Iris pigment epithelial cell (primary cell): ENCODE measurements at regions not wholly inside any gene's neighbourhood (a gene's known extent, or its start where the extent isn't known, plus 50 kb on each side); places are given as distances from the start of the nearest gene placed in this dataset.

Source experiments
- DNase-seq: peaks from one replicate; pipeline ENCODE4 v3.0.0-alpha.2; 2011; ENCODE audit warnings: low read depth

DNA sequence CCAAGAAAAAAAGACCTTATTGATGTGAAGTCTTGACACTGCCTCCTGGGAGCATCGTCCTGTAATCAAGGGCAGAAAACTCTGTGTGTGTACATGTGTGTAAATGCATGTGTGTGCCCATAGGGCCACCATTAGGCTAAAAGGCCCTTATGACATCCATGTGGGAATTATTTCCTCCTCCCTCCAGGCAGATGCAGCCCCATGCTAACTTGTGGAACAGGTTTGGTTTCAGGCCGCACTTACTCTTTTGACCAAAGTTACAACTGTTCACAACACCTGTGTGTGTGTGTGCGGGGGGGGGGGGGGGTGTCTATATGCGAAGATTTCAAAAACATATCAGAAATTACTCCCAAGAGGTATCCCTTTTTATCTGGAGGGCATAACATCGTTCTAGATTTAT is 87.4 kb upstream of the SLC14A2 start:
- DNase-seq, result no peak

DNA sequence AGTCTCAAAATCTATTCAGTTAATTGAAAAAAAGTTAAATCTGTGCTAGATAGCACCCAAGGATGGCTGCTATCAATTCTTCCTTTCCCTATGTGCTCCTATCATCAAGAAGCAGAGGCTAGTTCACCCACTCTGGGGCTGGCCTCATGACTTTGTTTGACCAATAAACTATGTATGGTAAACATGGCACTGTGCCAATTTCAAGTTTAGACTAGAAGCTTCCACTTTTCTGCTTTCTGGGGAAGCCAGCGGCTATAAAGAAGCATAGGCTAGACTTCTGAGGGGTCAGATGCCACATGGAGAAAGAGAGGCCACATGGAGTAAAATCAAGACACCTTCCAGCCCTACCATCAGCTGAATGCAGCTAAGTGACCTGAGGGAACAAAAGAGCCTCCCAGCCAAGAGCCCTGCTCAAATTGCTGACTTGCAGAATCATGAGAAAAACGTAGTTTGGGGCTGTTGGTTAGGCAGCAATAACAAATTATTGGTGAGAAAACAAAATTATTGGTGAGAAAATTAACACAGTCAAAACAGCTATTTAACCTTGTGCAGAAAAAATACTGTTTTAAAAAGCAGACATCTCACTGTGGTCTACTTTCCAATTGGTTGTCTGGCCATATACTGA is 86.5 kb upstream of the SLC14A2 start:
- no peak for DNase-seq

DNA sequence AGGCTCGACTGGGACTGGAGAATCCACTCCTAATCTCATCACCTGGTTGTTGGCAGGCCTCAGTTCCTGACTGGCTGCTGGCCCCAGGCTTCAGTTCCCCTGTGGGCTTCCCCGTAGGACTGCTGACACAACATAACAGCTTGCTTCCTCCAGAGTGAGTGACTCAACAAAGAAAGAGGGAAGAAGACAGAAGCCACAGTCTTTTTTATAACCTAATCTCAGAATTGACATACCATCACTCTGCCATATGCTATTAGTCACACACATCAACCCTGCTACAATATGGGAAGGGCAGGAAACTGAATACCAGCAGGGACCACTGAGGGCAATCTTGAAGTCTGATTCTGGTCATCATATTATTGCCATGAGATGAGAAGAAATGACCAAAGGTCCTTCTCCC is 76.8 kb upstream of the SLC14A2 start:
- DNase-seq, result no peak

DNA sequence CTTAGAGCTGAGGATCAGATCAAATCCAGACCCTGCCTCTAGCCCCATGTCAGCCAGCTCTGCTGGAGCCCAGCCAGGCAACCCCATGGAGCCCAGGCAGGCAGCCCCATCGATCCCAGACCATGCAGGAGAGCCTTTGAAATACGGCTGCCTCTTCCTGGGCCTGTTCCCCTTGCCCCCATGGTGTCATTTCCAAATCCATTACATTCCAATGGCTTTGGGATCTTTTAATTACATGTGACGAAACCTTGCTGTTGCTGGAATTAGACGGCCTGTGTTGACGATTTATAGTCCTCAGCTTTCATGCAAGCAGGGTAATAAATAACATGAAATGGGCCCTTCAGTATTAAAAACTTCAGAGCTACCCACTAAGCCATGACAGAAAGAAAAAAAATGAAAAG is 75.8 kb upstream of the SLC14A2 start:
- no peak for DNase-seq

DNA sequence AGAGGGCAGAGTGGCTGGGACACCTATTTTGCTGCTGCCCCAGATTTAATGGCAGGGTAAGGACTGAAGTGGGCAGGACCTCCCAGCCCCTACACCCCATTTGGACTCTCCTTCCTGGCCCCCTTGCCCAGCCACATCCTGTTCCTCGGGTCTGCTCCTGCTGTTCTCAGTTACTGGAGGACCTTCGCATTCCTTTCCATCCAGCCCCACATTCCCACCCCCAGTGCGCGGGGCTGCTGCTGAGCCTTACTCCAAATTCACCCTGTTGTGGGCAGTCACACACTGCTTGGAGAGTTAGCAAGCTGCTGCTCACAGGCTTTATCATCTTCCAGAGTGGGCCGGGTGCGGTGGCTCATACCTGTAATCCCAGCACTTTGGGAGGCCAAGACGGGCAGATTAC is 75.2 kb upstream of the SLC14A2 start:
- no peak for DNase-seq

DNA sequence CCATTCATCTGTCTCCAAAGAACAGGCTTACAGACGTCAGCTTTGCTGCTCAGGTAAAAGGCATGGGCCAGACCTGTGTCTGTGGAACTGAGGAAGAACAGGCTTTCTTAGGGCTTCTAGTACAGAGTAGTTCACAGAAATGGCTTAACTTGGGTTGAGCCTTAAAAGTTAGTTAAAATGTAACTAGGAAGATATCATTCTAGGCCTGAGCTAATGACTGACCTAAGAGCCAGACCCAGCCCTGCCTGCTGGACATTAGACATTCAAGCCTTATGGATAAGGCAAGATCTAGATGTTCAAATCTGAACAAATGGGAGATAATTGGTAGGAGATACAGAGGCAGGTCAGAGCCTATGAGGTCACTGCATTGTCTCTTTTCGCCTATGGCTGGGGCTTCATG is 73.9 kb upstream of the SLC14A2 start:
- no peak for DNase-seq

DNA sequence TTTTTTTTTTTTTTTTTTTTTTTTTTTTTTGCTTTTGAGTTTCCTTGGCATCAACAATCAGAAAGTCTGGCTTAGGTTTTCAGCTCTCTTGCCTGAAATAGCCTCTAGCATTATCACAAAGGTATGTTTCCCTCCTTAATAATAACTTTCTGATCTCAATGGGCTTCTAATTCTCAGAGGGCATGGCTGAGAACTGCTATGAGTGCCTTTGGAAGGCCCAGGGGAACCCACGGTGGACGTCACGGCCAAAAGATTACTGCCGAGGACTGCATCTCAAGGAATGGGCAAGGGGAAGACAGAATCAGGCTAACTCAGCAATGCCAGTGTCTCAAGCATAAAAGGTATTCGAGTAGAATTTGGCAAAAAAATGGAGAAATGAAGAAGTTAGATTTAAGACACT is 73.2 kb upstream of the SLC14A2 start:
- no peak for DNase-seq

DNA sequence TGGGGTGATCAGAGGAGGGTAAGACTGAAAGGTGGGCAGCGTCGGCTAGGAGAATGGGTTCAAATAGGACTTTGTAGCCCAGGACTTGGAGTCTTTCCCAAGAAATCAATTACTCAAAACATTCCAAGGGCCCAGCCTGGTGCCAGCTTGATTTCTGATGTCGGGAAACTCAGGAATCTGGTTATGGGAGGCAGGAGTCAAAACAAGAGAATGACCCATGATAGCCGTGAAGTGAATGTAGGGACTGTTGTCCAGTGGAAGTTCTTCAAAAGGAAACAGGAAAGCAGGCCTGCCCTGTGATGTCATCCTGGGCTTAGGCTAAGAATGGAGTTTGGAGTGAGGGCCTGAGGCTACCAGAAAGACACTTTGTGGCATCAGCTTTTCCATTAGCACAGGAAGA is 67.4 kb upstream of the SLC14A2 start:
- no peak for DNase-seq

DNA sequence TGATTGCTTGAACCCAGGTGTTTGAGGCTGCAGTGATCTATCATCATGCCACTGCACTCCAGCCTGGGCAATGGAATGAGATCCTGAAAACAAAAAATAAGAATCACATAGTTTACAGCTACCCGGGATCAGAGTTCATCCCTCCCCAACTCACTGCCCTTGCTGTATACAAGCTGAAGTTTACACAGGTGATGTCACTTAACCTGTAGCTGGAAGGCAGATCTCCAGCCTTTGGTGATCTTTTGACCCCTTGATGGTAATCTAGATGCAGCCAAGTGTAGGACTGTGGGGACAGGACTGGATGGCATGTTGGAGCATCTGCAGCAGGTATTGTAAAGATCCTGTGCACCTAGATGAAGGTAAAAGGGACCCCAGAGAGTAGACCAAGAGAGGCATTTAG is 66.7 kb upstream of the SLC14A2 start:
- no peak for DNase-seq

DNA sequence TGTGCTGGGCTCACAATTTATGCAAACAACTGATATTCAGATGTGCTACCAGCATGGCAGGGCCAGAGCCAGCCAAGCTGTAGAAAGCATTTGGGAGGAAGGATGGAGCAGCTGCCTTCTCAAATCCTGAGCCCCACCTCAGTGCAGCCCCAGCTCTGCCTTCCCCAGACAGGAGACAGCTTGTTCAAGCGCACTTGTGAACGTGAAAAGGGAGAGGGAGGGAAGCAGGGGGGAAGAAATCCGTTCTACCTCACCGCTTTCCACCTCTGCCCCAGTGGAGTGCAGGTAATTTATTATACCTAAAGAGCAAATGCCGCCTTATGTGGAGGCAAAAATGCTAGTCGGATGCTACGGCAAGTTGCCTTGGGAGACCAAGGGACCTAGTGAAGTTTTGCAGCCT is 66.0 kb upstream of the SLC14A2 start:
- no peak for DNase-seq

DNA sequence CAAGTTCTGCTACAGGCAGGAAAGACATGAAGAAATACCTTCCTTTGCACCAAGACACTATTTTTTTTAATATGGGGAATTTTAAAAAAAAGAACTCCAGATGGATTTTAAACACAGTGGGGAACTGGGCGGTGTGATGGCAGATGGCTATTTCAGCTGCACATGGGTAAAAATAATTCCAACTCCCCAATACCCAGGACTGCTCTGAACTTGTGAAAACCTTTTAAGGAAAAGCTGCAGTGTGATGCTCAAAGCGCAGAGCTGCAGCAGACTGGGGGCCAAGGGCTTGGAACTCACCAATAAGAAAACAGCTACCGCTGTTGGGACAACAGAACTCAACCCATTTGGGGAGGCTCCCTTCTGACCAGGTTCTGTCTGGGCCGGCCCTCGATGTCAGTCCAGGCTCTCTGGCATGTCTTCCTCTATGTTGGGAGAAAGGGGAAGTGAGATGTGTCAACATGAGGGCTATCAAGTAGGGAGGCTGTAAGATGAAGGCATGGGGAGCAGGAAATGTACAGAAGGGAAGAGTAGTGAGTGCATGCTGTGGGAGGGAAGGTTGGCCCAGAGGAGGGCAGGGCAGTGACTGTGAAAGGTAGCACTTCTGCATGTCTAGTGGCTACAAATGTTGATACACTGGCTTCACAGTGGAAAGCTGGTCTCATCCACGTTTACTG is 64.0 kb upstream of the SLC14A2 start:
- no peak for DNase-seq

DNA sequence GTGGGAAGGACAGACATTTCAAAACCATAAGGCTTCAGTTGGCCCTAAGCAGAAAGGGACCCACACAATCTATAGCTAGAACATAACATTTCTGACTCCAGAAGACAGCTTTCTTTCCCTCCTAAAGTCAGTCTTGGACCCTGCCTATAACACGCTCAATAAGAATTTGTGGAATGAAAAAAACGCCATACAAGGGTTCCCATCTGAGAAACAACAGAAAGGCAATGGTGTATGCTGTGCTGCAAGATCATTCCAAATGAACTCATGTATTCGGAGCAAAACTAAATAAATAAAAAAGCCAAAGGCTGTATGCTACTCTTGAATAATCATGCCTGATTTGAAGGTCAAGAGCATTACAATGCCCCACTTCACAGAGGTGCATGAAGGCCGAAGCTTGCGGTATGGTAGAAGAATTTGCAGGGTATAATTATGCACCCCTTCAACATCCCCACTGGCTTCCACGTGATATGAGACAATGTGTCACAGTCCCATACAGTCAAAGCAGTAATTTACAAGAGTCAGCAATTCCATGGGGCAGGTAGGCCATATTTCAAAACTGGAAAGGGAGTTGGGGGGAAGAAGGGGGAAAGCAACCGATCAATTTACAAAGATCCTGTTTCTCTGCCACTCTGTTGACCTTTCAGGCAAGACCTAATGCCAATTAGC is 61.4 kb upstream of the SLC14A2 start:
- no peak for DNase-seq

DNA sequence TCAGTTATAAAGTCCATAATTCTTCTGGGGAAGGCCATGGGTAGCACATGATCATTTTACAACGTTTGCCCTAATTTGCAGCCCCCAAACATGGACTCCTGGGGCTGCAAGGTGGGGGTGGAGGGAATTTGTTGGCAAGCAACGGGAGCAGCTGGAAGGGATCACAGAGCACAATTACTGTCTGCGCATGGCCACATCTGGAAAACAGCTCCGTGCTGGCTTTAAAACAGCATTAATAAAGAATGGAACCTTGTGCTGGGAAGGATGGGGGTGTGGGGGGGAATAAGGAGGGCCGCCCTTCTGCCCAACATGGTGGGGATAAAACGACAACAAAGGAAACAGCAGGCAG is 60.9 kb upstream of the SLC14A2 start:
- DNase-seq, result no peak

DNA sequence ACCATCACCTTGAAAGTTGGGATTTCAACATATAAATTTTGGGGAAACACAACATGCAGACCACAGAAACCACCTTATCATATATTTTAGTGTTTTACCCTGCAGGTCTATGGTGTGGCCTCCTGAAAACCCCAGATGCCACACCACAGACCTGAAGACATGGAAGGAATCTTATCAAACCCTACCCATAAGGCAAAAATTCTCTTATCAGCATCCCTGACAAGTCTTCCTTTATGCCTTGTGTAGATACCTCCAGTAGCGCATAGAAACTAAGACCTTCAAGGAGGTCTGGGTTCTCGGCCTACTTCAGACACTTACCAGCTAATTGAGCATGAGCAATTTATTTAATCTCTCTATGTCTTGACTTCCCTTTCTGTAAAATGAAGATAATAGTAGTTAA is 59.1 kb upstream of the SLC14A2 start:
- DNase-seq, result no peak

DNA sequence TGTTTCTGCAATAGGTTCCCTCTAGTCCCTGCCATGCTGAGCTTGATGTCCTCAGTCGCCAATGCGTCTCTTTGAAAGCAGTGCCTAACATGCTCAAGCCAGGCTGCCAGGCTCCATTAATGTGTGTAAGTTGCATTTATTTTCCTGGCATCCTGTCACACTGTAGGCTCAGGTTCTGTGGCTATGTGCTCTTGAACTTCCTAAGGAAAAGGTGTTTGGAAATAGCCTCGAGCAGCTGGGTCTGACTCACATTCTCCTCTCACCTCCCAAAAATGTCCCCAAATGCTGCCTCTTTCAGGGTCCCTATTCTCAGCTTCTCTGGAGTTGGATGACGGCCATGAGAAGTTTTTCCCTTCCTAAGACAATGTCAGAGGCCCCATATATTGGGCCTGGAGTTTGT is 58.0 kb upstream of the SLC14A2 start:
- DNase-seq, result no peak

DNA sequence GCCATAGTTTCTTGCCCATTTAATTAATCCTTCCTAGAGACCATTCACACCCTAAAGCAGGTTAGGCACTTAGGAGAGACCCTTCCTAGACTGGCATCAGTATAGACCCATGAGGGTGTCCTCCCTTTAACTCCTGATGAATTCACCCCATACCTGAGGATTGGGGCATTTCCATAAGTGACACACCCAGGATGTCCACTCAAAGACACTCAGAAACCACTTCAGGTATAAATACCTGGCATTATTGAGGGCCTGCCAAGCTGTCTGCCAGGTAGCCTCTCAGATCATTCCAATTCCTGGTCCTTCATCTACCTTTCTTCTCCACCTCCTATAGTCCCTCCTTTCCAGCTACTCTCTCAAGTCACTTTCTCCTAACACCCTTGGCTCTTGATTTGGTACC is 57.5 kb upstream of the SLC14A2 start:
- DNase-seq, result no peak

DNA sequence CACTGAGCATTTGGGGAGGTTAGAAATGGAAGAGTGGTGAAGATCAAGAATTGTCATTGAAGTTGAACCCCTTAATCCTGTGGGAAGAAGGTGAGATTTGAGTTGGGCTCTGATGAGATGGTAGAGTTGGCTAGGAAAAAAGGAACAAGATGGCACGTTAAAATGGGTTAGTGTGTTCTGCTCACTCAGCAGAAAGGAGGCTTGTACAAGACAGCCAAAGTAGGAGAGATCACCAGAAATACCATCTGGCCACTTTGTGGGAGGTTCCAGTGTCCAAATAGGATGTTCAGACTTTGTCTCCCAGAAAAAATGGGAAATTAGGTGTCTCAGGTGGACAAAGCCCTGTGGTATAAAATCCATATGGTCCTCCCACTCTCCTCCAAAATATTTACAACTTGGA is 56.0 kb upstream of the SLC14A2 start:
- no peak for DNase-seq

DNA sequence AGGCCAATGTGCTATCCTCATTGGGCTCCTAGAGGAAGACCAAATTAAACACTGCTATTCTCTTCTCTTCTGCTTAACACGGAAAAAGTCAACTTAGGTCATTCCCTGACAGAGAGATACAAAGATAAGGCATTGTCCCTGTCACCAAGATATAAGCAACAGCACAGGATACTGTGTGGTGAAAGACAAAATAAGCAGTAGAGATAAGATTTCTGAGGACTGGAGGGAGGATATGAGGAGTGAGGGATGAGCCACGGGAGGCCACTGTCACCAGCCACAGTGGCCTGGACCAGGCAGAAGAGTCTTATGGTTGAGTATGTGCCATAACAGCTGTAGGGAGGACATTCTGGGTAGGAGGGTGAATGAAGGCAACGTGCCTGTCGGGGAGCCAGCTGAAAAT is 54.4 kb upstream of the SLC14A2 start:
- DNase-seq, result no peak

DNA sequence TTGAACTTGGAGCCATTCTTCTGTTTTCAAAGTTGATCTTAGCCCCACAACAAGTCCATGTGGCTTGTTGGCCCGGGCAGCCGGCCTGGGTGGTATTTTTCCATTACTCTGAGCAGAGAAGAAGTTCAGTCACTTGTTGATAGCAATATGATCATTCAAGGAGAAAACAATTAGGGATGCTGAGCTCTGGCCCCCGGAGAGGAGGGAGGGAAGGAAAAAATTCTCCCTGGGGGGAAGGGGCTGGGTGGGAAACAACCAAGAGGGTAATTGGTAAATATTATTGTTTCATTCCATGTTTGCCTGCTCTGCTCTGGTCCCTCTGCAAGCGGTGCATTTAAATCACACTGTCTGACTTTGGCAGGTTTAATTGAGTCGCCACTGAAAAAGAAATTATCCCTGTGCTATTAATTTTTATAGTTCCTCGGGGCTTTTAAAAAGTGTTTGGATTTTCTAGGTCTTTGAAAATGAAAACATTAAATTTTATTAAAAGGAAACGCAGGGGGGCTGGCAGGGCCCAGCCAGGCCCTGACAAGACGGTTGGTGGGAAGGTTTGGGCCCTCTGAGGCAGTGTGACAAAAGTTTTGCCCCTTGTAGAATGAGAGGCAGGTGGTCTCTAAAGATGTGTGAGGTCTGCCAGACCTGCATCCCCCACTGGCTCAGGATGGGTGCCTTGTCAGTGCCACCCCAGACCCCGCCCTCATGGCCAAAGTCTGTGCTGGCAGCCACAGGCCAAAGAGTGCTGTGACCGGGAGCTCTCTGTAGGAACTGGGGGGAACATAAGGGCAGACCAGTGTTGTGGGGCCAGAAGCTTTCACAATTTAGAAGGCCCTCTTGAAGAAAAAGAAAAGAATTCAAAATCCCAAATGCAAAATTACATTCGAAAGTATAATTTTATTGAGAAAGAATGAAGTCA is 52.5 kb upstream of the SLC14A2 start:
- peak; percentile 3 for DNase-seq

DNA sequence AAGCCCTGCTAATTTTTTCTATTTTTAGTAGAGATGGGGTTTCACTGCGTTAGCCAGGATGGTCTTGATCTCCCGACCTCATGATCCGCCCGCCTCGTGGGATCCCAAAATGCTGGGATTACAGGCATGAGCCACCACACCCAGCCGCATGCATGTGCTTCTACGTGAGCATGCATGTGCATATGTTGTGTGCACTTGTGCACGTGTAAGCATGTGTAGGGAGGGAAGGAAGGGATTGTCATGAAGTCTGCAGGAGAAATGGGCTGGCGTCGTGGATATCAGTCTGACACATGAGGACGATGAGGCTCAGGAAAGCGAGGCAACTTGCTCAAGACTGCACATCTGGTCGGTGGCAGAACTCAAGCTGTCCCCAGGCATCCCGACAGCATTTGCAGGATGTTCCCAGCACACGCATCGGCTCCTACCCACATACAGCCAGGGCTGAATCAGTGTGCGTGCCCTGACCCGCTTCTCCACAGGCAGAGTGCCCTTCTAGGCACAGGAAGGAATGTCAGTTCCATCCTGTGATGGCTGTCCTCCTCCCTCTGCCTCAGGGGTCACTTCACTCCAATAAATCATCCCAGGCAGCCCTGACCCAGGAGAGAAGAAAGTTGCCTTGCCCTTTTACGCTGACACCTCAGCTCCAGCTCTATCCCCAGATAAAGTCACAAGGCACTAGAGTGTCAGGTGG is 49.9 kb upstream of the SLC14A2 start:
- no peak for DNase-seq
